ENCODE measurements at regions not wholly inside any gene's neighbourhood (a gene's known extent, or its start where the extent isn't known, plus 50 kb on each side); places are given as distances from the start of the nearest gene placed in this dataset.

- no peak for TF ChIP-seq EZH2 (IDR thresholded peaks at IDR 0.05; ENCODE audit: borderline replicate concordance, insufficient read depth, low read depth, low read length, poor library complexity, severe bottlenecking)
- no peak for TF ChIP-seq CTCF (IDR thresholded peaks at IDR 0.05)
- no peaks in the 10 kb centered on the region for H3K4me1 Mint-ChIP-seq
- H4K20me1 ChIP-seq (ENCODE audit: control insufficient read depth, insufficient read depth, low read length, poor library complexity, severe bottlenecking), result no peaks in the 10 kb centered on the region
- H3K36me3 ChIP-seq (replicated peaks in 1 of 2; ENCODE audit: control extremely low read depth in 1 of 2, control insufficient read depth in 1 of 2, extremely low read depth in 1 of 2, insufficient read depth in 2 of 2, low read length in 1 of 2), result no peaks in the 10 kb centered on the region
- intact Hi-C loops (cut with micrococcal nuclease), result no loop called here
- CTCF ChIA-PET, result no interaction called here
- no peaks in the 10 kb centered on the region for H3K27me3 Mint-ChIP-seq
- no peak overlapping the region for H2AFZ ChIP-seq (ENCODE audit: insufficient read depth, low read depth, low read length, poor library complexity, severe bottlenecking)
- POLR2A ChIA-PET, result no interaction called here
- H3K4me3 Mint-ChIP-seq, result no peak overlapping the region
- H3K79me2 ChIP-seq (ENCODE audit: control insufficient read depth, insufficient read depth, low read length), result no peaks in the 10 kb centered on the region
- H3K4me1 ChIP-seq (ENCODE audit: control insufficient read depth in 2 of 2, insufficient read depth in 2 of 2, low read length in 2 of 2), result no peaks in the 10 kb centered on the region
- H3K9me3 ChIP-seq (ENCODE audit: control extremely low read depth in 1 of 3, control insufficient read depth in 2 of 3, insufficient read depth in 1 of 3, low read length in 2 of 3), result peaks cover 0 to 3% (median 0%) of the 10 kb centered on the region in 3 donors
- DNase-seq, result no peak
- H3K9me3 Mint-ChIP-seq (ENCODE audit: insufficient read depth), result no peaks in the 10 kb centered on the region
- no peak overlapping the region for H3K27ac ChIP-seq (ENCODE audit: low read length in 2 of 2)
- H3K9ac ChIP-seq (ENCODE audit: low read length), result no peak overlapping the region
- H3K27me3 ChIP-seq (replicated peaks in 1 of 4; ENCODE audit: control extremely low read depth in 1 of 4, control insufficient read depth in 3 of 4, insufficient read depth in 4 of 4, low read length in 3 of 4), result no peaks in the 10 kb centered on the region
- no peak overlapping the region for H3K4me3 ChIP-seq (ENCODE audit: control extremely low read depth in 1 of 5, extremely low read depth in 1 of 5, insufficient read depth in 1 of 5, low read depth in 2 of 5, low read length in 4 of 5)
- no peak overlapping the region for H3K27ac Mint-ChIP-seq
- H3K4me2 ChIP-seq (replicated peaks; ENCODE audit: low read depth, low read length, poor library complexity, severe bottlenecking), result no peak overlapping the region
- ATAC-seq (ENCODE audit: low read depth), result no peak
Observed at GRCh38 chr1:177424744-177425143, 254.0 kb downstream of the BRINP2 start.

- no peaks in the 10 kb centered on the region for H3K9me3 Mint-ChIP-seq (ENCODE audit: insufficient read depth)
- no peaks in the 10 kb centered on the region for H3K79me2 ChIP-seq (ENCODE audit: control insufficient read depth, insufficient read depth, low read length)
- POLR2A ChIA-PET, result no interaction called here
- 100% methylated on average over 1 of the region's 2 CpGs for WGBS (ENCODE audit: insufficient coverage)
- H3K36me3 ChIP-seq (replicated peaks in 1 of 2; ENCODE audit: control extremely low read depth in 1 of 2, control insufficient read depth in 1 of 2, extremely low read depth in 1 of 2, insufficient read depth in 2 of 2, low read length in 1 of 2), result no peaks in the 10 kb centered on the region
- H3K27ac ChIP-seq (ENCODE audit: low read length in 2 of 2), result no peak overlapping the region
- H3K4me3 ChIP-seq (ENCODE audit: control extremely low read depth in 1 of 5, extremely low read depth in 1 of 5, insufficient read depth in 1 of 5, low read depth in 2 of 5, low read length in 4 of 5), result no peak overlapping the region
- H3K27ac Mint-ChIP-seq, result no peak overlapping the region
- H2AFZ ChIP-seq (ENCODE audit: insufficient read depth, low read depth, low read length, poor library complexity, severe bottlenecking), result no peak overlapping the region
- DNase-seq, result no peak
- CTCF ChIA-PET, result no interaction called here
- H3K27me3 Mint-ChIP-seq, result no peaks in the 10 kb centered on the region
- H3K27me3 ChIP-seq (replicated peaks in 1 of 4; ENCODE audit: control extremely low read depth in 1 of 4, control insufficient read depth in 3 of 4, insufficient read depth in 4 of 4, low read length in 3 of 4), result no peaks in the 10 kb centered on the region
- ATAC-seq (ENCODE audit: low read depth), result no peak
- no peak overlapping the region for H3K4me2 ChIP-seq (replicated peaks; ENCODE audit: low read depth, low read length, poor library complexity, severe bottlenecking)
- H3K9me3 ChIP-seq (ENCODE audit: control extremely low read depth in 1 of 3, control insufficient read depth in 2 of 3, insufficient read depth in 1 of 3, low read length in 2 of 3), result peaks cover 0 to 3% (median 0%) of the 10 kb centered on the region in 3 donors
- no peak overlapping the region for H3K4me3 Mint-ChIP-seq
- intact Hi-C loops (cut with micrococcal nuclease), result no loop called here
- no peaks in the 10 kb centered on the region for H3K4me1 Mint-ChIP-seq
- H3K9ac ChIP-seq (ENCODE audit: low read length), result no peak overlapping the region
- no peaks in the 10 kb centered on the region for H3K4me1 ChIP-seq (ENCODE audit: control insufficient read depth in 2 of 2, insufficient read depth in 2 of 2, low read length in 2 of 2)
- TF ChIP-seq CTCF (IDR thresholded peaks at IDR 0.05), result no peak
- no peak for TF ChIP-seq EZH2 (IDR thresholded peaks at IDR 0.05; ENCODE audit: borderline replicate concordance, insufficient read depth, low read depth, low read length, poor library complexity, severe bottlenecking)
- no peaks in the 10 kb centered on the region for H4K20me1 ChIP-seq (ENCODE audit: control insufficient read depth, insufficient read depth, low read length, poor library complexity, severe bottlenecking)
Observed at GRCh38 chr1:177423090-177423489, 252.3 kb downstream of the BRINP2 start.

All from B cell (primary cell).